ENCODE measurements at regions not wholly inside any gene's neighbourhood (a gene's known extent, or its start where the extent isn't known, plus 50 kb on each side); places are given as distances from the start of the nearest gene placed in this dataset.

- no peaks in the 10 kb centered on the region for H3K27me3 ChIP-seq
- no peak overlapping the region for H3K27ac ChIP-seq
- DNase-seq, result no peak
- no peak for TF ChIP-seq CTCF (IDR thresholded peaks at IDR 0.05)
- intact Hi-C loops (cut with DNase I), result no loop called here
- H3K4me3 ChIP-seq, result no peak overlapping the region
- H3K36me3 ChIP-seq, result no peaks in the 10 kb centered on the region
- no peaks in the 10 kb centered on the region for H3K4me1 ChIP-seq
- H3K9ac ChIP-seq (ENCODE audit: low read depth in 2 of 2, low read length in 2 of 2), result no peak overlapping the region
- H3K9me3 ChIP-seq, result no peaks in the 10 kb centered on the region
These were observed 179.9 kb upstream of the RORB start for GRCh38 chr9:74317235-74317634.

GRCh38 chr9:74321396-74321795, 175.7 kb upstream of the RORB start:
- no peaks in the 10 kb centered on the region for H3K9me3 ChIP-seq
- H3K36me3 ChIP-seq, result no peaks in the 10 kb centered on the region
- H3K27me3 ChIP-seq, result no peaks in the 10 kb centered on the region
- H3K9ac ChIP-seq (ENCODE audit: low read depth in 2 of 2, low read length in 2 of 2), result no peak overlapping the region
- no peak overlapping the region for H3K27ac ChIP-seq
- no peak for TF ChIP-seq CTCF (IDR thresholded peaks at IDR 0.05)
- no peaks in the 10 kb centered on the region for H3K4me1 ChIP-seq
- no peak overlapping the region for H3K4me3 ChIP-seq
- DNase-seq, result no peak
- intact Hi-C loops (cut with DNase I), result no loop called here

- Histone ChIP-seq H3K36me3 (no peaks in the 10 kb centered on the region), H3K9ac (ENCODE audit: low read depth in 2 of 2, low read length in 2 of 2) (no peak overlapping the region), H3K4me3 (no peak overlapping the region), H3K9me3 (no peaks in the 10 kb centered on the region), H3K4me1 (no peaks in the 10 kb centered on the region), H3K27me3 (no peaks in the 10 kb centered on the region), H3K27ac (no peak overlapping the region)
- no peak for DNase-seq
- TF ChIP-seq CTCF (IDR thresholded peaks at IDR 0.05), result no peak
- intact Hi-C loops (cut with DNase I), result no loop called here
These were observed 174.3 kb upstream of the RORB start for GRCh38 chr9:74322661-74323314.

GRCh38 chr9:74330487-74331214, 166.5 kb upstream of the RORB start:
- Histone ChIP-seq H3K4me1 (no peaks in the 10 kb centered on the region), H3K36me3 (no peaks in the 10 kb centered on the region), H3K27me3 (no peaks in the 10 kb centered on the region), H3K9ac (ENCODE audit: low read depth in 2 of 2, low read length in 2 of 2) (no peak overlapping the region), H3K4me3 (no peak overlapping the region), H3K27ac (no peak overlapping the region), H3K9me3 (no peaks in the 10 kb centered on the region)
- no peak for DNase-seq
- TF ChIP-seq CTCF (IDR thresholded peaks at IDR 0.05), result no peak
- intact Hi-C loops (cut with DNase I), result no loop called here

GRCh38 chr9:74331607-74332006, 165.5 kb upstream of the RORB start:
- no peak overlapping the region for H3K27ac ChIP-seq
- no peak for TF ChIP-seq CTCF (IDR thresholded peaks at IDR 0.05)
- H3K36me3 ChIP-seq, result no peaks in the 10 kb centered on the region
- no peaks in the 10 kb centered on the region for H3K27me3 ChIP-seq
- no peak overlapping the region for H3K9ac ChIP-seq (ENCODE audit: low read depth in 2 of 2, low read length in 2 of 2)
- H3K4me3 ChIP-seq, result no peak overlapping the region
- no peak for DNase-seq
- H3K9me3 ChIP-seq, result no peaks in the 10 kb centered on the region
- intact Hi-C loops (cut with DNase I), result no loop called here
- H3K4me1 ChIP-seq, result no peaks in the 10 kb centered on the region

Data from colonic mucosa (tissue), 4 donors.